ENCODE measurements at regions not wholly inside any gene's neighbourhood (a gene's known extent, or its start where the extent isn't known, plus 50 kb on each side); places are given as distances from the start of the nearest gene placed in this dataset.

DNA sequence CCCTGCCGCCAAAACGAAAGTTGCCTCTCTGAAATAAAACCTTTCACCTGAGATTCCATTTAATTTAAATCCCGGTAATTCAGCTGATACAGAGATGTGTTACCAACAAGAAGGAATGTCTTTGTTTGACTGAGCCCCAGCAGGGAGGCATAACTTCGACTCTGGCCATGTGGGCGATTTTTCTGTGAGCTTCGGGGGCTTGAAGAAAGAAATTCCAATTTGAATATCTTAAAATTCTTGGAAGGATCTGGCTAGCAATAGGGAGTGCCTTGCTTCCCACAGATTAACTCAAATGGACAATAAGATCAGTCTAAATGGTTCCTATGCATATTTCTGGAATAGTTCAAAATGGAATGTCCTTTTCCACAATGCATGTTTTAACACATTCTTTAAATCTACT lies 252.5 kb upstream of the TMPO start:
- intact Hi-C loops (cut with DNase I), result no loop called here
- 87% methylated on average over 6 of the region's 6 CpGs for WGBS
- Histone ChIP-seq H3K27ac (no peak overlapping the region), H3K4me1 (replicated peaks) (no peaks in the 10 kb centered on the region), H3K27me3 (replicated peaks; ENCODE audit: insufficient read depth) (no peaks in the 10 kb centered on the region), H3K4me3 (no peak overlapping the region), H3K9me3 (no peaks in the 10 kb centered on the region), H3K36me3 (no peaks in the 10 kb centered on the region)
- no peak for DNase-seq (ENCODE audit: low spot score)
- no peak for TF ChIP-seq POLR2AphosphoS5 (IDR thresholded peaks at IDR 0.05)
- TF ChIP-seq CTCF (IDR thresholded peaks at IDR 0.05), result no peak
- no peak for TF ChIP-seq POLR2A (IDR thresholded peaks at IDR 0.05)

GRCh38 chr12:98274430-98275130 lies 240.8 kb upstream of the TMPO start:
- no peak for TF ChIP-seq CTCF (IDR thresholded peaks at IDR 0.05)
- no peak for TF ChIP-seq POLR2A (IDR thresholded peaks at IDR 0.05)
- no peak for TF ChIP-seq POLR2AphosphoS5 (IDR thresholded peaks at IDR 0.05)
- intact Hi-C loops (cut with DNase I), result no loop called here
- no peak overlapping the region for H3K4me3 ChIP-seq
- no peak for DNase-seq (ENCODE audit: low spot score)
- WGBS, result 81% methylated on average over 5 of the region's 5 CpGs
- no peaks in the 10 kb centered on the region for H3K36me3 ChIP-seq
- H3K9me3 ChIP-seq, result no peaks in the 10 kb centered on the region
- no peaks in the 10 kb centered on the region for H3K4me1 ChIP-seq (replicated peaks)
- no peaks in the 10 kb centered on the region for H3K27me3 ChIP-seq (replicated peaks; ENCODE audit: insufficient read depth)
- H3K27ac ChIP-seq, result no peak overlapping the region

- intact Hi-C loops (cut with DNase I), result no loop called here
- 90% methylated on average over 4 of the region's 4 CpGs for WGBS
- Histone ChIP-seq H3K36me3 (no peaks in the 10 kb centered on the region), H3K27ac (no peak overlapping the region), H3K9me3 (no peaks in the 10 kb centered on the region), H3K4me3 (no peak overlapping the region), H3K27me3 (replicated peaks; ENCODE audit: insufficient read depth) (no peaks in the 10 kb centered on the region), H3K4me1 (replicated peaks) (no peaks in the 10 kb centered on the region)
- no peak for DNase-seq (ENCODE audit: low spot score)
- TF ChIP-seq CTCF (IDR thresholded peaks at IDR 0.05) (no peak), POLR2A (IDR thresholded peaks at IDR 0.05) (no peak), POLR2AphosphoS5 (IDR thresholded peaks at IDR 0.05) (no peak)
Measured at GRCh38 chr12:98275131-98275475, 240.3 kb upstream of the TMPO start.

- intact Hi-C loops (cut with DNase I), result no loop called here
- WGBS, result 83% methylated on average over 6 of the region's 6 CpGs
- H3K4me1 ChIP-seq (replicated peaks), result no peaks in the 10 kb centered on the region
Measured at GRCh38 chr12:98280152-98280551, 235.2 kb upstream of the TMPO start.

More at GRCh38 chr12:98280152-98280551, 235.2 kb upstream of the TMPO start:
- no peak overlapping the region for H3K4me3 ChIP-seq
- no peaks in the 10 kb centered on the region for H3K36me3 ChIP-seq
- no peak overlapping the region for H3K27ac ChIP-seq
- no peaks in the 10 kb centered on the region for H3K27me3 ChIP-seq (replicated peaks; ENCODE audit: insufficient read depth)
- no peak for DNase-seq (ENCODE audit: low spot score)
- no peak for TF ChIP-seq POLR2A (IDR thresholded peaks at IDR 0.05)
- no peak for TF ChIP-seq POLR2AphosphoS5 (IDR thresholded peaks at IDR 0.05)
- no peak for TF ChIP-seq CTCF (IDR thresholded peaks at IDR 0.05)
- no peaks in the 10 kb centered on the region for H3K9me3 ChIP-seq
